Heart right ventricle (tissue), 16 donors: ENCODE measurements at regions not wholly inside any gene's neighbourhood (a gene's known extent, or its start where the extent isn't known, plus 50 kb on each side); places are given as distances from the start of the nearest gene placed in this dataset.
A peak's percentile ranks its signal among the peaks of the same experiment; 100 is the strongest.

Experiments
- ATAC-seq, 8 donors: fragments of 200-7000 bp; cut with Tn5 transposase; one replicate each; pipeline ENCODE4 v1.9.1; 2020; ENCODE audit warnings: mild to moderate bottlenecking in 8 of 8, moderate library complexity in 8 of 8, moderate number of reproducible peaks in 1 of 8
- DNase-seq, 2 donors: peaks; one replicate each; pipeline ENCODE4 v3.0.0-alpha.2; 2020
- H3K27ac ChIP-seq, 10 donors: fragments of 200-600 bp; sonication (generic) in 2 of 10; one replicate each; pipeline versions ENCODE4 v1.5.0 to v1.8.0; 2020 to 2022; ENCODE audit warnings: mild to moderate bottlenecking in 3 of 10
- H3K27me3 ChIP-seq, 7 donors: fragments of 200-600 bp; one replicate each; pipeline ENCODE4 v1.8.0; 2021 to 2022; ENCODE audit warnings: mild to moderate bottlenecking in 2 of 7
- H3K36me3 ChIP-seq, 9 donors: fragments of 200-600 bp; sonication (generic) in 1 of 9; one replicate each; pipeline versions ENCODE4 v1.5.0 to v1.8.0; 2020 to 2022; ENCODE audit warnings: mild to moderate bottlenecking in 2 of 9
- H3K4me1 ChIP-seq, 9 donors: fragments of 200-600 bp; sonication (generic) in 1 of 9; one replicate each; pipeline versions ENCODE4 v1.5.0 to v1.8.0; 2020 to 2022; ENCODE audit warnings: mild to moderate bottlenecking in 4 of 9
- H3K4me3 ChIP-seq, 10 donors: fragments of 200-600 bp; sonication (generic) in 2 of 10; one replicate each; pipeline versions ENCODE4 v1.5.0 to v1.8.0; 2020 to 2022; ENCODE audit warnings: mild to moderate bottlenecking in 7 of 10, moderate library complexity in 2 of 10
- H3K9me3 ChIP-seq, 11 donors: fragments of 200-600 bp in 10 of 11; sonication (generic) in 2 of 11; one replicate each; pipeline versions ENCODE4 v1.5.0 to v1.8.0; 2013 to 2022; ENCODE audit warnings: mild to moderate bottlenecking in 2 of 11, control low read depth in 1 of 11, moderate library complexity in 1 of 11
- CTCF ChIP-seq, 9 donors: fragments of 200-600 bp; sonication (generic) in 2 of 9; IDR thresholded peaks; one replicate each; pipeline versions ENCODE4 v1.5.0 to v1.8.0; 2021 to 2022; ENCODE audit warnings: antibody characterized with exemption in 9 of 9, mild to moderate bottlenecking in 5 of 9, moderate library complexity in 1 of 9
- WGBS, 2 donors: extraction: QIAGEN DNeasy Blood & Tissue Kit; methylation state at CpG; one replicate each; pipeline ENCODE4 v1.1.7; 2013; ENCODE audit warnings: inconsistent platforms in 1 of 2; 5-methylcytosine and 5-hydroxymethylcytosine counted together
- intact Hi-C, 10 donors: fragments of 100-400 bp; cut with DNase I; formaldehyde crosslinking; loops; one replicate each; pipeline versions ENCODE4 v1.11.1 to v1.14.2; 2022
- donor health status: Arrhythmogenic right ventricular cardiomyopathy.
- donor health status: ischemic (EF 13 %, LVEDD 7.1; RV severe dilation, severe dysfunction).
- donor health status: healthy with polysubstance abuse.
- donor health status: DM: no; HTN: yes; CAD: no.
- donor health status: DM: no; HTN: no; CAD: no.
- donor health status: ischemic (EF 25% LVEDD 6.9; RV normal size, moderate dysfunction).
- donor health status: ischemic (EF 25% LVEDD 5.7; RV mildly dilated, moderate dysfunction).
- donor health status: healthy.
- donor health status: DM: yes; HTN: yes; CAD: no.
- donor health status: Ischemic cardiomyopathy.
- donor health status: ischemic (EF 35%, LVEDD 5.7; RV mildly dilated, moderate dysfunction).
- donor health status: nonischemic (EF 11% LVEDD 7.7; RV severe dilation, severe dysfunction).
- donor health status: DM: yes; HTN: yes; CAD: no.
- donor health status: PGD.
- donor health status: ischemic (EF 29% LVEDD 5.4; RV normal size, mild dysfunction).
- donor health status: nonischemic (EF 23%, LVEDD 6.1; RV moderate dilation, normal function).

- intact Hi-C loops = no loop called here
- no peak for DNase-seq
- Histone ChIP-seq H3K4me1 (no peaks in the 10 kb centered on the region), H3K27me3 (no peaks in the 10 kb centered on the region), H3K36me3 (no peaks in the 10 kb centered on the region), H3K27ac (no peak overlapping the region), H3K4me3 (no peak overlapping the region), H3K9me3 (peaks cover 0 to 2% (median 0%) of the 10 kb centered on the region in 11 donors)
- TF ChIP-seq CTCF (IDR thresholded peaks at IDR 0.05) = no peak
- WGBS, 2 donors = 87 to 91% methylated on average over 1 of the region's 1 CpG
- ATAC-seq = no peak
Measured at GRCh38 chr6:144928847-144929246, 643.7 kb downstream of the UTRN start.

- H3K9me3 ChIP-seq = peaks cover 0 to 6% (median 0%) of the 10 kb centered on the region in 11 donors
- no peak overlapping the region for H3K27ac ChIP-seq
Measured at GRCh38 chr6:144929262-144929661, 644.1 kb downstream of the UTRN start.

GRCh38 chr6:144931172-144932035 lies 646.3 kb downstream of the UTRN start:
- peaks cover 0 to 18% (median 4%) of the 10 kb centered on the region in 11 donors for H3K9me3 ChIP-seq
- DNase-seq = peak in 1 of 2 donors; percentile 8
- H3K36me3 ChIP-seq = no peaks in the 10 kb centered on the region
- H3K27ac ChIP-seq = no peak overlapping the region
- WGBS, 2 donors = 57 to 59% methylated on average over 6 of the region's 6 CpGs
- no peak for ATAC-seq
- H3K4me1 ChIP-seq = no peaks in the 10 kb centered on the region
- peak in 8 of 9 donors; percentile 28 to 70 (median 55) for TF ChIP-seq CTCF (IDR thresholded peaks at IDR 0.05)
- no peak overlapping the region for H3K4me3 ChIP-seq
- H3K27me3 ChIP-seq = no peaks in the 10 kb centered on the region
- intact Hi-C loops = loop anchor here in 6 of 10 donors (5.0 to 10.0 kb wide), 4 partner anchors 273 to 703 kb away; no protein-coding TSS in a partner anchor

More at GRCh38 chr6:144929262-144929661, 644.1 kb downstream of the UTRN start:
- no peaks in the 10 kb centered on the region for H3K36me3 ChIP-seq
- intact Hi-C loops = no loop called here
- no peak for TF ChIP-seq CTCF (IDR thresholded peaks at IDR 0.05)
- ATAC-seq (no peak), DNase-seq (no peak)
- WGBS, 2 donors = 92 to 94% methylated on average over 1 of the region's 1 CpG
- no peaks in the 10 kb centered on the region for H3K27me3 ChIP-seq
- no peaks in the 10 kb centered on the region for H3K4me1 ChIP-seq
- no peak overlapping the region for H3K4me3 ChIP-seq

GRCh38 chr6:144932621-144933020 lies 647.5 kb downstream of the UTRN start:
- intact Hi-C loops = loop anchor here in 6 of 10 donors (5.0 to 10.0 kb wide), 4 partner anchors 272 to 702 kb away; no protein-coding TSS in a partner anchor
- H3K4me3 ChIP-seq = no peak overlapping the region
- H3K9me3 ChIP-seq = peaks cover 0 to 18% (median 4%) of the 10 kb centered on the region in 11 donors
- DNase-seq = no peak
- no peak for TF ChIP-seq CTCF (IDR thresholded peaks at IDR 0.05)
- no peaks in the 10 kb centered on the region for H3K4me1 ChIP-seq
- H3K36me3 ChIP-seq = no peaks in the 10 kb centered on the region
- WGBS, 2 donors = 76 to 81% methylated on average over 1 of the region's 1 CpG
- no peak overlapping the region for H3K27ac ChIP-seq
- no peaks in the 10 kb centered on the region for H3K27me3 ChIP-seq
- ATAC-seq = no peak
